GM18873 (cell line): ENCODE measurements at regions not wholly inside any gene's neighbourhood (a gene's known extent, or its start where the extent isn't known, plus 50 kb on each side); places are given as distances from the start of the nearest gene placed in this dataset.
"Not testable (repeated sequence)": the region's sequence is repeated elsewhere in the genome, so short reads cannot be mapped to it uniquely, and the experiment has no call there.

Experiments used
- ATAC-seq: cut with Tn5 transposase; IDR thresholded peaks from one replicate; pipeline ENCODE4 v1.9.1; 2021; ENCODE audit warnings: mild to moderate bottlenecking, moderate library complexity, moderate number of reproducible peaks; ENCODE audit not compliant: unreplicated experiment, low FRiP score

DNA sequence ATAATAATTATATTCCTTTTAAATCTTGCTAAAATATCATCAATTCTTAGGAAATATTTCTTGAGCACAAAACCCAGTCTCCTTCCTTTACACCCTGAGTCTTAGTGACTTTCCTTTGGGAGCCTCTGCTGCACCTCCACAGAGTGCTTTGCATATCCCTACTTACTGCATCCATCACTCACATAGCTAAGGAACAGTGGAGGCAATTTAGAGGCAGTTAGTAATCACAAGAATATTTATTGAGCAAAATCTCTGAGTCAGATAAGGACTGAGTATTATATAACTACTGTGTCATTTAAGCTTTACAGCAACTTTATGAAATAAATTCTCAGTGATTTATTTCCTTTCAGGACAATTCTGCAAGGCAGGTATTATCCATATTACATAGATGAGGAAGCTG, 327.7 kb downstream of the TMX3 start:
- no peak for ATAC-seq

DNA sequence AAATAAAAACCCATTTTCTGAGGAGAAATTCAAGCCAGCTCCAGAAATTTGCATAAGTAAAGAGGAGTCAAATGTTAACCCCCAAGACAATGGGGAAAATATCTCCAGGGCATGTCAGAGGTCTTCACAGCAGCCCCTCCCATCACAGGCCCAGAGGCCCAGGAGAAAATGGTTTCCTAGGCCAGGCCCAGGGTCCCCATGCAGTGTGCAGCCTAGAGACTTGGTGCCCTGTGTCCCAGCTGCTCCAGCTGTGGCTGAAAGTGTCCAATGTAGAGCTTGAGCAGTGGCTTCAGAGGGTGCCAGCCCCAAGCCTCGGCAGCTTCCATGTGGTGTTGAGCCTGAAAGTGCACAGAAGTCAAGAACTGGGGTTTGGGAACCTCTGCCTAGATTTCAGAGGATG, 330.9 kb downstream of the TMX3 start:
- not testable (repeated sequence) for ATAC-seq

DNA sequence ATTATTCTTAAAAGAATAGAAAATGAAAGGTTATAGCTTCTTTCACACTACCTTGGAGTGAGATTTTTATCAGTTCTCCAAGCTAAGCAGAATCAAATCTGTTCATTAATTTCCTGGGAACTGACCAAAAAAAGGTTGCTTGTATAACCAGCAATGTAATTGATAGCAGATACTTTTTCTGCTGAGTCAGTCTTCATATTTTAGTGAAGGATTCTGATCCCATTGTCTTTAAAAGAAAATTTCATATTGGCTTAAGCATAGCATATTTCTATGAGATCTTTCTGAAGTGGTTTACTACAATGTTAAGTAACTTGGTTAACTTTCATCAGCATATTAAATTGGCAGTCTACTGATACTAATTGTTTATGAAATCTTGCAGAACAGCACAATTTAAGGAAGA, 338.0 kb downstream of the TMX3 start:
- no peak for ATAC-seq

DNA sequence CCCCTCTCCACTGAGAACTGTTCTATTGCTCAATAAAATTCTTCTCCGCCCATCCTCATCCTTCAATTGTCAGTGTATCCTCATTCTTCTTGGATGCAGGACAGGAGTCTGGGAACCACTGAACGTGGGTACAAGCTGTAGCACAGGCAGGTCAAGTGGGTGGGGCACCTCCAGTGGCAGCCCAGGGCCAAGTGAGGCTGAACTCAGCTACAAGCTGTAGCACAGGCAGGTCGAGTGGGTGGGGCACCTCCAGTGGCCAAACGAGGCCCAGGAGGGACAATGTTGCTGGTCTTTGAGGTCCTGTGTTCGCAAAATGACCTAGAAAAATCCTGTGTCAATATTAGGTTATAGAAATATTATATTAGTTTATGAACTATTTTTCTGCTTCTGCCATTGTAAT, 352.0 kb downstream of the TMX3 start:
- no peak for ATAC-seq

DNA sequence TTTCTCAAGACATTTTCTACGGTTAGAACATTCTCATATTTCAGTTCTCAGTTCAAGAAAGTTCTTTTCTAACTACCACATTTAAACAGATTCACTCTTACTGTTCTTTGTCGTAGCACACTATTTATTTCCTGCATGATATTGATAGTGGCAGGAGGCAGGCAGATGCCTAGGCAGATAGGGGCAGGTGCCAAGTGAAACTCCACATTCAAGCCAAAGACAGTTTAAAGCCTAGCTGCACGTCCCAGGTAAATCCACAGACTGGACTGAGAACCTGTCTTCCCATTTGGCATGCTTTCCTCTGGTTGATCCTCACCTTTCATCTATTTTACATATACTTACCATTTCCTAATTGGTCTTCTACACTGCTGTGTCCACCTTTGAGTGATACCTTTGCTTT, 359.3 kb downstream of the TMX3 start:
- no peak for ATAC-seq

DNA sequence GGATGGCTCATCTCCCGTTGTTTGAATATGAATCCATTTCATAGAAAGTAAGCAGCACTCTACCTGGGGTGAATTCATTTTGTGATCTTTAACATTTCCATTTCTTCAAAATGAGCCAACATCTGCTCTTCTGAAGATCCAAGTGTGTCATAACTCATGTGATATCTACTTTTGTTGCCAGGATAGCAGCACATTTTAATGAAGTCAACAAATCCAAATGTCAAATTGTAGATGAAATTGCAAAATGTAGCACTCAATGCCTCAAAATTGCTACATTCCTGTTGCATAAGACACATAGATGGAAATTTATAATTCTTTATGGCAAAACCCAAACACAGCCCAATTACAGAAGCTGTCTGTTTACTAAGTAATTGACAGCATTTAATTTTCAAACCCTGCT, 360.7 kb downstream of the TMX3 start:
- ATAC-seq, result no peak

DNA sequence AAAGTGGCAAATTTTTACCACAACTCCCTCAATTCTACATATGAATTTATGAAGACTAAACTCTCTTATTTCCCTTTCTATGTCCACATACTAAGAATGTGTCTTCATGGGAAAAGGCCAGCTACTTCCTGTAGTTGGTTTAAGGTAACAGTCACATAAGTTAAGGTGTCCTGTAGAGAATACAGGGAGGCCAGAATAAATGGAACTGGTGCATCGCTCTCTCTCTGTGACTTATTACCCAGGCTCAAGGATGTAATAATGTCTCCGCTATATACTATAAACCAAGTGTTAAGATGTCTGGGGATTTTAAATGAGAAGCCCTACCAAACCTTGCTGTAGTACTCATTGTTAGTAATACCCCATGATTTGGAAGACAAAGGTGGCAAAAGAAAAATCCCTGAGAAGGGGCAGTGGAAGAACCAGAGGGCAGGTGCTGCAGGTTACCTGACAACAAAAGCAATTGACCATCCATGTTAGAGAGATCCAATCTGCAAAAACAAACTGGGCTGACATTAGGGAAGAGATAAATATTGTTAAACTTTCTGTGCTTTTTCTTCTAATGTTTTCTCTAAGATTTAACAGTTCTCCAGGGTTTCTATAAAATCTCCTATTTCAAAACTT, 372.8 kb downstream of the TMX3 start:
- no peak for ATAC-seq

DNA sequence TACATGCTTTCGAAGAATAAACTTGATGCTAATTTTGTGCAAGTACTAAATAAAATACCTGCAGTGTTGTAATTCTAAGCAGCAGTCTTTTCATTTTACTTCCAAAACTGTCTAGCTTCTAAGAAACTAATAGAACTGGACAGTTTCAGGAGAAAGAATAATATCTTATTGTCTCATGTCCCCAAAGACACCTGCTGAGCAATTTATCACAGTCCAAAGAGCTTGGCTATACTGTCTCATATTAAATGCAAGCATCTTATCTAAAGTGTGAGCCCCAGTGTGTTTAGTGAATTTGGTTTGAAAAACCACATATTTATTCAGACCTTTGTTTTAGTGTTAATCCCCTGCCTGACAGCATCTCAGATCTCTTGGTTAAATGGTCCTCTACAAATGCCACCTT, 374.3 kb downstream of the TMX3 start:
- no peak for ATAC-seq

DNA sequence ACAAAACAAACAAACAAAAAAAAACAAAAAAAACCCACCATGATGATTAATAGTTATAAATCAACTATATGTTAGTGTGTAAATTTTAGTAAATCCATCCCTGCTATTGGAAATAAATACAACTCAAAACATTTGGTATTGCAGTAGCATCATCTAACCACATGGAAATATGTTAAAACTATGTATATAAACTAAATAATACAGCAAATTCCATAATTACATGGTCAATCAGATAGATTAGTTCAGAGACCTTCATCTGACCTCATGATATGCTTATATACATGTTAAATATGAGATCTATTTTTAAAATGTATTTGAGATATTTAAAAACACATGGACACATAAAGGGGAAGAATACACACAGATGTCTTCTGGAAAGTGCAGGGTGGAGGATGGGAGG, 384.2 kb downstream of the TMX3 start:
- ATAC-seq, result no peak

DNA sequence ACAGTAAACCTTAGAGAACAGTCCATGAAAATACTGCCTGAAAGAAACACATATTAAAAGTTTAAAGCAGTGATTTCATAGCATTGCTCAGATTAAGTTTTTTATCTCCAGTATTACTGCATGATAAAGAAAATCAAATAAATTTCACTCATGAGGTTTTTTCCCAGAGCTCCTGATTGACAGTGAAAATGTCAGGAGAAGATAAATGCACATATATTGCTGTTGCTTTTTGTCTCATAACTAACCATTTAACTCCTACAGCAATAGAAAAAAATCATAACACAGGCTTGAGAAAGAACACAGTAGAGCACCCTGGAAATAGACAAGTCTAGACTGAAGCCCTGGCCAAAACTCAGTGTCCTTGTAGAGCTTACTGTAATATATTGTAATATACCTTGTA, 391.0 kb downstream of the TMX3 start:
- no peak for ATAC-seq

DNA sequence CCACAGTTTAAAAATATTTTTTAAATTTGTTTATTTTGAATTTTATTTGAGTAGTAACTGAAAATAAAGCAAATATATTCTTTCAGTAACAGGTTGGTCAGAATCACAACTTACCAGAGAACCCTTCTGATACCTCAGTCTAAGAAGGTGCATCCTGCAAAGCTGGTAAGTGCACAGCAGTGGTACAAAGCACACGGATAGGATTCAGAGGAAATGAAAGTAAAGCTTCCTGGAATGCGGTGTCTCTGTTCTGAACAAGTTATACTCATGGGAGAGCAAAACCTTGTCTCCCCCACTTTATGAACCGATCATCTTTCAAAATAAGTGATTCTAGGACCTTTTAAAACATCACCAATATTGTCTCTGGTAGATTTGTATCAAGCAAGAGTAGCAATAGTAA, 398.3 kb downstream of the TMX3 start:
- ATAC-seq, result no peak

DNA sequence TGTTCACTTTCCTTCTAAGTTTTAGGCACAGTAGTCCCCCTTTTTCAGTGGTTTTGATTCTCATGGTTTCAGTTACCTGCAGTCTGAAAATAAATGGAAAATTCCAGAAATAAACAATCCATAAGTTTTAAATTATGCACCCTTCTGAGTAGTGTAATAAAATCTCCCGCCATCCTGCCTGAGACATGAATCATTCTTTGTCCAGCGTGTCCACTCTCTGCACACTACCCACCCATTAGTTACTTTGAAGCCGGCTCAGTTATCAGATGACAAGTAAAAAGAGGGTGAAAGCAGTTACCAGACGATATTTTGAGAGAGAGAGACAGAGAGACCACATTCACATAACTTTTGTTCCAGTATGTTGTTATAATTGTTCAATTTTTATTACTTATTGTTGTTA, 400.5 kb downstream of the TMX3 start:
- no peak for ATAC-seq

DNA sequence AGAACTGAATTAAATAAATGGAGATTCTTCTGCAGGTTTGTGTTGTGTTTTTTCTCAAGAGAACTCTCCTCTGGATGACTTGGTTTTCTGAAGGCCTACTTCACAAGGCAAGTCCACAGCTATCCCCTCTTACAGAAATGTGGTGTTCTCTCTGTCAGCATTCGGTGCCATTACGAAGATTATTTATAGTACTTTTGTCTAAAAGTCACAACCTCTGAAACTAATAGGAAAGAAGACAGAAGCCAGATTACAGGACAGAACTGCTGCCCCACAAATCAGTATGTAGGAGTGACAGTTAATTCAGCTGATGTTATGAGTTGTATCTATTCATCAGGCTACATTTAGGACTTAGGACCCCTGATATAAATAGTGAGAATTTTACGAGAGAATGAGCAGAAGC, 413.5 kb downstream of the TMX3 start:
- no peak for ATAC-seq

DNA sequence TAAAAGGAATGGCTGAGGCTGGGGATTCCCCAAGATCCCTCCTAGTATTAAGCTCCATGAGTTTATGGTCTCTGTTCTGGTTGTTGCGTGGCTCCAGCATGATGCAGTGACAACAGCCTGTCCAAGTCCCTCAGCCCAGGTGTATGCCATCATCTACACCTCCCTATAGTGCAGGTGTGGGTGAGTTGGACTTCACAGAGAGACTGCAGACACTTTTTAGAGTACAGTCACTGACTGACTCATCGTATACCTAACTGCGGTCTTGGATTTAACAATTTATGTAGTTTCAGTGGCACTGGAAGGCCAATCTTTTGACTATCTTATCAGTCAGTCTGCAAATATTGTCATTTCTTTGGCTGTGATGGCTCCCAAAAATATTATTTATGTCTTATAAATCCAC, 415.0 kb downstream of the TMX3 start:
- no peak for ATAC-seq

DNA sequence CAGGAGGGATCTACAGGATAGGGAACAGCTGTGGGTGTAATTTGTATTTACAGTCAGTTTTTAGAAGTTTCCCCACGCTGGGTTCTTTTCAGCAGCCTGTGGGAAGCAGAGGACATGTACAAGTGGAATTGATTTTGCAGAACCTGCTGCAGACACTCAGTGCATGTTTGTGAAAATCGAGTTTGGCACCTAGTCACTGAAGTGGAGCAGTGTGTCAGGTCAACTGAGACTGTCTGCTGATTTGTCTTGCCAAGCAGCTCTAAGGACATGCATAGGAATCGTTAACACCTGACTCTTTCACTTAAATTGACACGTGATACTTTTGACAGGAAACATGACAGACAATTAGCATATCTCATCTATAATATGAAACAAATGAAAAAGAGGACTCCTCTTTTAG, 416.6 kb downstream of the TMX3 start:
- no peak for ATAC-seq

DNA sequence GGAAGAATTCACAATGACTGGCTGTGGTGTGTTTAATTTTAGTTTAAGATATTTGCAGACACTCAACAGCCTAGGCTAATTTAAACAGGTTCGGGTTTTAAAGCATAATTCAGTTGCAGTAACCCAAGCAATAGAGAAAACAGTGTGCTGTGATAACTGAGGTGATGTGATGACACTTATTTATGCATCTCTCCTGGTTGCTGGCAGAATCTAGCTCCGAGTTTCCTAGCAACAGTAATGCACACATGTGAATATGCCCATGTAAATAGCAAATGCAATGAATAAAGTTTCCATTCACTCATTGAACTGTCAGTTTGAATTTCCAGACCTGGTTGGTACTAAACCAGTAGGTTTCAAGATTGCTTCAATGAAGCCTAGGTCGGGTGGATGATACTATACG, 426.5 kb downstream of the TMX3 start:
- ATAC-seq, result no peak

DNA sequence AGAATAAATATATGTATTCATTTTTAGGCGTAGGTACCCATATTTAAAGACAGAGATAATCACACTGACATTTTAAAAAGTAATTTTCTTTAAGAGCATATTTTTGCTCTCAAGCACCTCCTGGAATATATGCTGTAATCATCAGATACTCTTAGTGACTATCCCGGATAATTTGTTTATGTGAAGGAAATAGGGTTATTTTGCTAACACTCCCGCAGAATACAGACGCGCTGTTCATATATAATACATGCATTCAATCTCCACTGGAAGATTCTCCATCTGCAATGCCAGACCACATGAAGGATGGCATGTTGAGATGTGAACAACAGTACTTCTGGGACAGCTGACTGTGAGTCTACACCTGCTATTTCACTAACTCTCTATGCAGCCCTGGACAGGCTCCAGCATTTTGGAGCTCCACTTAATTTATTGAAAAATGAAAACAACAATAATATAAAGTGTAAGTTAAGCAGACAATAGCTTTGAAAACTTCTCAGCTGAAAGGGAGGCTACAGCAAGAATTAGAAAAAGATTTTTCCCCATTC, 430.6 kb downstream of the TMX3 start:
- no peak for ATAC-seq

DNA sequence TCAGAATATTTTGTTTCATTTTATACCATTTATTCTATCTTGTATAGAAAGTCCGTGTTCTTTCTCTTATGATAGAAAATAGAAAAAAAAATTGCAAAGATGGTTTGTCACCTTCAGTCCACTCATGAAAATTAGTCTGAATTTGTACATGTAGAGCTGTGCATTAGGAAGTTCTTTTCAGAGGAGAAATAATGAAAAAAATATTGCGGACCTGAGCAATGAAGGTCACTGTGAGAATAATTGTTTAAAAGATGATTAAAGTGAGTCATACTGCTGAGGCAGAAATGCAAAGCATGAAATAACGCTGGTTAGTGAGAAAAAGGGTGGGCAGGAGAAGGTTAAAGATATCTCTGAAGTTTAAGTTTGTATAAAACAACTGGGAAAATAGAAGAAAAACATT, 431.1 kb downstream of the TMX3 start:
- ATAC-seq, result no peak

DNA sequence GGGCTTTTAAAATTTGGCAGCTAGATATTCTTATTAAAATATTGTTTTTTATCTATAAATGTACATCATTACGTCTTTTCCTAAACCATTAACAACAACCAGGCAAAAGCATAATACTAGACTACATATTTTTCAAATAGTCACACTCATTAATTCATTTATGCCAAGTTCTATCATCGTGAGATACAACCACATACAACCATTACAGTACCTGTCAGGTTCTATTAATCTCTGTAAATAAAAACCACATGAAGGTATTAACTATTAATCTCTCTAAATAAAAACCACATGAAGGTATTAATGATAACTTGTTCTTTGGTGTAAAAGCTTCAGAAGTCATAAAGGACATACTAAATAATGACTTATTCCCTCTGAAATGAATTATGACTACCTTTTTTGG, 432.7 kb downstream of the TMX3 start:
- ATAC-seq, result no peak

DNA sequence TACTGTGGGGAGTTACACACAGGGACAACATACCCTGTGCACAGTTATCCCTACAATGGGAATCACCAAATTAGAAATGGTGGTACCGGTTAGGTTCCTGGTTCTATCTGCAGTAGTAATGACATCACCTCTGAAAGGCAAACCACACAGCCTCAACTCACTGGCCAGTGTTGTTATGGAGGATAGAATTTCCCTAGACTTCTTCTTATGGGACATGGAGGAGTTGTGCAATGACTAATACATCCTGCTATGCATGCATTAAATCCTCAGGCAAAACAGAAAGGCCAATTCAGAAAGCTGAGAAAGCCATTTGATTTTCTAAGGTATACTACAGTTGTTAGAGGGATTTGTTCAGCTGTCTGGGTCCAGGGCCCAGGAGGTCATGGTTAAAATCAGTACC, 439.3 kb downstream of the TMX3 start:
- ATAC-seq, result no peak

DNA sequence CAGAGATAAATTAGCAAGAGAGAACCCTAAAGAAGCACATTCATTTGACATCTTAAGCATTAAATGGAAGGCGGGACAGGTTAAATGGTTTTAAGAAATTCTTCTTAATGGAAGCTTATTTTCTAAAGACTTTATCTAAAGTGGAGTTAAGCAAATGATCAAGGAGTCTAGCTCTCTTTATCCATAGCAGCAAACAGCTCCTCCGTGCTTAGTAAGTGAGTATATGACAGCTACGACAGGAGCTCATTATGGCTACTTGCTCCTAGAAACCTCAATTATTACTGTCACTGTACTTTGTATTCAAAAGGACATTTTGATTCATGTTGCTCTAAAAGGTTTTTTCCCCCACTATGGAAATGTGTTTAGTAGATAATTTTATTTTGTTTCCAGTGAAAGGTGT, 444.9 kb downstream of the TMX3 start:
- ATAC-seq, result no peak

DNA sequence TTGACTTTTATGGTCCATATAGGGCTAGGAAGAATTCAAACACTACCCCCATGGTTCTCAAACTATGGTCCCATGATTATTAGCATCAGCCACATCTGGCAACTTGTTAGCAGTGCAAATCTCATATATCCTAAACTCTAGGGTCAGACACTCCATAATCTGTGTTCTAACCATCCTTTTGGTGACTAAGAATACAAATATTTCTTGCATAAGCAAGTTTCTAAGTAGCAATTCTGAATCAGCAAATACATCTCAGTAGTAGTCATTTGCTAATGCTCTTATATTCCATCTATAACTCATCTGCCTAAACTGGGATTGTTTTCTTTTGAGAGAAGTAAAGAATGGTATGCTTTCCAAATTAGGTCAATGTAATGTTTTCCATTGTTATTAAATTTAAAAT, 447.3 kb downstream of the TMX3 start:
- no peak for ATAC-seq

DNA sequence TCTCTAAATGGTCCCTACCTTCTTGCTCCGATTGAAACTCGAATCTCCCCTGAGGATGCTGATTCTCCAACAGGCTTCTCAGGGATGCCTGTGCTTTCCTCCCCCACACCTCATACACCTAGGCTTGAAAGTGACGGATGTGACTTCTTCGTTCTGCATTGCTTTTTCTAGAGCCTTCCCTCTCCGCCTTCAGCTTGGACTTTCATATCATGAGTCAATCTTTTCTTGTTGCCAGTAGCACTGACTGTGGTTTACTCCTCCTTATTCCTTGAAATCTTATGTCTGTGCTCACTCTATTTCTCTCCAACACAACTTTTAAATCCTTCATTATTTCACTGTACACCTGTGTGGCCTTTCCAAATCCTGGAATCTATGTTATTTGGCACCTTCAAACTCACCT, 451.4 kb downstream of the TMX3 start:
- no peak for ATAC-seq
